ENCODE measurements at regions not wholly inside any gene's neighbourhood (a gene's known extent, or its start where the extent isn't known, plus 50 kb on each side); places are given as distances from the start of the nearest gene placed in this dataset.

DNA sequence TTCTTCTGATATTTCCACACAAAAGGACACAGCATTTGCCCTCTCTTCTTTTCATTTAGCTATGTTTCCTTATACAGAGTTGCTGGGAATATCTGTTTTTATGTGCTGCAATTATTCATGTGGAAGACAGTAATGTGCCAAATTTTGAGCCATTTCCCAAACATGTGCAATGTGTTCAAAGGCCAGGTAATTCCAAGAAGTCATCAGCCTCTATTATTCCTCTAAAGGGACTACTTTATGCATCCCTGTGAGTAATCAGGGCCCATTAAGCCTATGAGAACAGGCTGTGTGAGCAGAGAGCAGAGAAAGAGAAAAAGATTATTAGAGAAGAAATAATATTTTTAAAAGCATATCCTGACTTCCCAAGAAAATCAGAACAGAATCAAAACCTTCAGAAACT is 107.6 kb upstream of the OSR1 start:
- TF ChIP-seq EZH2phosphoT487 (IDR thresholded peaks at IDR 0.05; ENCODE audit: insufficient read depth, low read depth) (no peak), EZH2 (IDR thresholded peaks at IDR 0.05; ENCODE audit: insufficient read depth, poor library complexity, severe bottlenecking) (no peak)
